ENCODE measurements at regions not wholly inside any gene's neighbourhood (a gene's known extent, or its start where the extent isn't known, plus 50 kb on each side); places are given as distances from the start of the nearest gene placed in this dataset.

DNA sequence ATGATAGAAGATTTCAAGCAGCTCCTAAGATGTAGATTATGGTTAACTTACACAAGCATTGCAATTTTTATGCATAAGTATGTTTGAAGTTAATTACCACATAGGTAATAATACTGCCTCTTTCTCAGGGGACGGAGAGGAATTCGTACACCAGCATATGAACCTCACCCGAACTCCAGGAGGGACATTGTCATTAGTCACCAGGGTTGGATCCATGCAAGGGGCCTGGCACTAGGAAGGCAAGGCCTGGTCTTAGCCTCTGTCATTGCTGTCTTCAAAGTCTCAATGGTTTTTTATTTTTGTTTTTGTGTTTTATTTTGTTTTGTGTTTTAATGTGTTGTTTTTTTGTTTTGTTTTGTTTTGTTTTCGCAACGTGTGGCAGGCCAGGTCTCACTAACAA is 145.6 kb upstream of the PPP2R2D start:
- no peaks in the 10 kb centered on the region for H3K9me3 ChIP-seq
- H3K4me3 ChIP-seq = no peak overlapping the region
- TF ChIP-seq POLR2A (IDR thresholded peaks at IDR 0.05) = no peak
- TF ChIP-seq, protein P1, sequence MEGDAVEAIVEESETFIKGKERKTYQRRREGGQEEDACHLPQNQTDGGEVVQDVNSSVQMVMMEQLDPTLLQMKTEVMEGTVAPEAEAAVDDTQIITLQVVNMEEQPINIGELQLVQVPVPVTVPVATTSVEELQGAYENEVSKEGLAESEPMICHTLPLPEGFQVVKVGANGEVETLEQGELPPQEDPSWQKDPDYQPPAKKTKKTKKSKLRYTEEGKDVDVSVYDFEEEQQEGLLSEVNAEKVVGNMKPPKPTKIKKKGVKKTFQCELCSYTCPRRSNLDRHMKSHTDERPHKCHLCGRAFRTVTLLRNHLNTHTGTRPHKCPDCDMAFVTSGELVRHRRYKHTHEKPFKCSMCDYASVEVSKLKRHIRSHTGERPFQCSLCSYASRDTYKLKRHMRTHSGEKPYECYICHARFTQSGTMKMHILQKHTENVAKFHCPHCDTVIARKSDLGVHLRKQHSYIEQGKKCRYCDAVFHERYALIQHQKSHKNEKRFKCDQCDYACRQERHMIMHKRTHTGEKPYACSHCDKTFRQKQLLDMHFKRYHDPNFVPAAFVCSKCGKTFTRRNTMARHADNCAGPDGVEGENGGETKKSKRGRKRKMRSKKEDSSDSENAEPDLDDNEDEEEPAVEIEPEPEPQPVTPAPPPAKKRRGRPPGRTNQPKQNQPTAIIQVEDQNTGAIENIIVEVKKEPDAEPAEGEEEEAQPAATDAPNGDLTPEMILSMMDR (IDR thresholded peaks at IDR 0.05) = no peak
- DNase-seq = no peak
- no peaks in the 10 kb centered on the region for H3K27me3 ChIP-seq
- no peak overlapping the region for H3K27ac ChIP-seq
- H3K36me3 ChIP-seq = no peaks in the 10 kb centered on the region
- intact Hi-C loops (cut with DNase I; ENCODE audit: low total_unique reads) = no loop called here
- no peaks in the 10 kb centered on the region for H3K4me1 ChIP-seq

DNA sequence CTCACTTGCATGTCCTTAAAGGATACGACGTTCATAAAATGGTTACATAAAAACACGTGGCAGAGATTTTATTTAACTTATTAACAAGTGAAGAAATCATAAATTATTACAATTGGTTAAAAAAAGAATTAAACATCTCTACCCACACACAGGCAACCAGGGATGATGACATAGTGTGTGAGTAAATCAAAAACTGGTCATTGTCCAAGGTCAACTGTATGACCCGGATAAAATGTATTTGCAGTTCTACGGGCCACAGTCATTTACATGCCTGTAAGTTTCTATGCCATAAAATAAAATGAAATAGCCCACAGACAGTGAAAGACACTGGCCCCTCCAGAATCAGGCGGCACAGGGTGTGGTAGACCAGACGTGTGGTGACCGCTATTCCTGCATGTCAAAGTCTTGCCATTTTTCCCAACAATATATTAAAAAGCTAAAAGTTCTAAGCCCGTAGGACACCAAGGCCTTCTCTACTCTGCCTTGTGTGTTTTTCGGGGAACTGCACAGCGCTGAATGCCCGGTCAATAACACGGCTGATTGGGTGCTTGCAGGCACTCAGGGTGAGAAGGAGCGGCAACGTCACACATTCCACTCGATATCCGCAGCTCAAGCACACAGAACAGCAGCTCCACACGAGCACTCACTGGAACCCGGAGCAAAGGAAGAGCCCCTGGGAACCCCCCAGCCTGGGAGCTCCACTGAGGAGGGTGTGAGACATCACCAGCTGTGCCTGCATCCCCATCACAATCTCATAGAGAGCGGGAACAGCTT is 143.3 kb upstream of the PPP2R2D start:
- H3K4me3 ChIP-seq = no peak overlapping the region
- intact Hi-C loops (cut with DNase I; ENCODE audit: low total_unique reads) = no loop called here
- no peak for DNase-seq
- no peaks in the 10 kb centered on the region for H3K36me3 ChIP-seq
- no peaks in the 10 kb centered on the region for H3K9me3 ChIP-seq
- no peak for TF ChIP-seq POLR2A (IDR thresholded peaks at IDR 0.05)
- TF ChIP-seq, protein P1 (IDR thresholded peaks at IDR 0.05) = no peak
- H3K27me3 ChIP-seq = no peaks in the 10 kb centered on the region
- H3K27ac ChIP-seq = no peak overlapping the region
- H3K4me1 ChIP-seq = no peaks in the 10 kb centered on the region

DNA sequence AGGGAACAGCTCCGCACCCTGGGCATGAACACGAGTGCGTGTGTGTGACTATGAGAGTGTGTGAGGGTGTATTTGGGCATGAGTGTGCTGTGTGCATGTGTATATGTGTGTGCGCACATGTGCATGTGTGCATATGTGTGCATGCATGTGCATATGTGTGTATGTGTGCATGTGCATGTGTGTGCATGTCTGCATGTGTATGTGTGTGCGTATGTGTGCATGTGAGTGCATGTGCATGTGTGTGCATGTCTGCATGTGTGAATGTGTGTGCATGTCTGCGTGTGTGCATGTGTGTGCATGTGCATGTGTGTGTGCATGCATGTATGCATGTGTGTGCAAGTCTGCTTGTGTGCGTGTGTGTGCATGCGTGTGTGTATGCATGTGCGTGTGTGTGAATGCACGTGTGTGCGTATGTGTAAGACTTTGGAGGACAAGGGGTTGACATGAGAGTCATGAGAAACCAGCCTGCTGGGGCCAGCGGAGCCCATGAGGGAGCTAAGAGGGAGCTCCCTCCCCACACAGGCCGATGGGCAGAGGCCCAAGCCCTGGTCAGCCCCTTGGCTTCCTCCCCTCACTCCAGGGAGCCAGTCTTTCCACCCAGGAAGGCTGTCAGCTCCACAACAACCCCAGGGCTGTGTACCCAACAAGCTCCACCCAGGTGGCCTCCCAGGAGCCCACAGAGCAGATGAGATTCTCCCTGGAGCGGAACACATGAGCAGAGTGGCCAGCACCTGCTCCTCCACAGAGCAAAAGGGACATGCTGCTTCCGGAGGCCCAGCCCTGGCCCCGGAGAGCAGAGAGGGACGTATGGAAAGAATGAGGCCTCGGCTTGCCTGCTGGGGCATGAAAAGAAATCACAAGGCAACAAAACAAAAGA is 142.5 kb upstream of the PPP2R2D start:
- DNase-seq = no peak
- Histone ChIP-seq H3K4me1 (no peaks in the 10 kb centered on the region), H3K27ac (no peak overlapping the region), H3K4me3 (no peak overlapping the region), H3K9me3 (no peaks in the 10 kb centered on the region), H3K36me3 (no peaks in the 10 kb centered on the region), H3K27me3 (no peaks in the 10 kb centered on the region)
- TF ChIP-seq, protein P1 (IDR thresholded peaks at IDR 0.05) = no peak
- TF ChIP-seq POLR2A (IDR thresholded peaks at IDR 0.05) = no peak
- intact Hi-C loops (cut with DNase I; ENCODE audit: low total_unique reads) = no loop called here

DNA sequence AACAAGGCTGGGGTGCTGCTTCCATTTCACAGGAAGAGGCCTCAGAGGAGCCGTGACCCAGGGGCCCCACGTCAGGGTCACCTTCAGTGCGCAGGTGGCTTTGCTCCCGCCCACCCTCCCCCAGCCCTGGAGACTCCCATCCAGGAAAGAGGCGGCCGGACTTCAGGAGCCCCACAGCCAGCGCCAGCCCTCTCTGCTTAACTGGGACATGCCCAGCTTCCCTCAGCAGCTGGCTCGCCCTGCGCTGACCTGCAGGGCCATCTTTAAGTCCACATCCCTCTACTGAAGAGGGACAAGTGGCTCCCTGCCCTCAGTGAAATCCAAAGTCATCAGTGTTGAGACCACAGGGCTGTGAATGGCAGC is 141.9 kb upstream of the PPP2R2D start:
- H3K4me3 ChIP-seq = no peak overlapping the region
- H3K27me3 ChIP-seq = no peaks in the 10 kb centered on the region
- intact Hi-C loops (cut with DNase I; ENCODE audit: low total_unique reads) = no loop called here
- H3K27ac ChIP-seq = no peak overlapping the region
- H3K9me3 ChIP-seq = no peaks in the 10 kb centered on the region
- TF ChIP-seq POLR2A (IDR thresholded peaks at IDR 0.05) = no peak
- TF ChIP-seq, protein P1 (IDR thresholded peaks at IDR 0.05) = no peak
- DNase-seq = no peak
- no peaks in the 10 kb centered on the region for H3K36me3 ChIP-seq
- H3K4me1 ChIP-seq = no peaks in the 10 kb centered on the region

DNA sequence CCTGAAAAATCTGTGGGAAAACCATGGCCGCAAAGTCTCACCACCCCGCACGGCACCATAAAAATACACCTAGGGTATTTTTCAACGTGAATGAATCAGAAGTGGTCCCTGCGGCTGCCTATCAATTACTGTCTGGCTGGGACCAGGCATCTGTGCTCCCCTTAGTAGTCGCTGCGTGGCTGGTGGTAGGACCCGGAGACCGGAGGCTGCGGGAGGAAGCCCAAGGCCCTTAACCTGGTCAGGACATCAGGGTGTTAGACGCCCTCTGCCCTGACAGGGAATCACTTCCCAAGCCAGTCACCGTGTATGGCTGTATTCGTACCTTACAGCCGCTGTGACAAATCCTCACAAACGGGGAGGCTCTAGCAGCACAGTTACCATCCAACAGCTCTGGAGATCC is 141.5 kb upstream of the PPP2R2D start:
- no peak overlapping the region for H3K4me3 ChIP-seq
- intact Hi-C loops (cut with DNase I; ENCODE audit: low total_unique reads) = no loop called here
- TF ChIP-seq, protein P1 (IDR thresholded peaks at IDR 0.05) = no peak
- no peak for TF ChIP-seq POLR2A (IDR thresholded peaks at IDR 0.05)
- H3K9me3 ChIP-seq = no peaks in the 10 kb centered on the region
- H3K4me1 ChIP-seq = no peaks in the 10 kb centered on the region
- no peak for DNase-seq
- no peak overlapping the region for H3K27ac ChIP-seq
- no peaks in the 10 kb centered on the region for H3K27me3 ChIP-seq
- H3K36me3 ChIP-seq = no peaks in the 10 kb centered on the region

All from uterus (tissue), 3 donors.